ENCODE measurements at regions not wholly inside any gene's neighbourhood (a gene's known extent, or its start where the extent isn't known, plus 50 kb on each side); places are given as distances from the start of the nearest gene placed in this dataset.

GRCh38 chr15:79539401-79539800 lies 107.3 kb downstream of the MINAR1 start:
- Histone ChIP-seq H3K27ac (ENCODE audit: low read depth, low read length) (no peak overlapping the region), H3K36me3 (ENCODE audit: insufficient read depth, low read length) (no peaks in the 10 kb centered on the region), H3K27me3 (ENCODE audit: insufficient read depth, low read length) (no peaks in the 10 kb centered on the region), H3K4me3 (ENCODE audit: low read length) (no peak overlapping the region), H3K9ac (ENCODE audit: low read depth, low read length) (no peak overlapping the region), H3K4me1 (ENCODE audit: insufficient read depth, low read length) (no peaks in the 10 kb centered on the region), H3K9me3 (ENCODE audit: insufficient read depth, low read depth, low read length) (no peaks in the 10 kb centered on the region)
- 91% methylated on average over 3 of the region's 3 CpGs for WGBS

- Histone ChIP-seq H3K36me3 (ENCODE audit: insufficient read depth, low read length) (no peaks in the 10 kb centered on the region), H3K9ac (ENCODE audit: low read depth, low read length) (no peak overlapping the region), H3K27me3 (ENCODE audit: insufficient read depth, low read length) (no peaks in the 10 kb centered on the region), H3K9me3 (ENCODE audit: insufficient read depth, low read depth, low read length) (no peaks in the 10 kb centered on the region), H3K4me1 (ENCODE audit: insufficient read depth, low read length) (no peaks in the 10 kb centered on the region), H3K4me3 (ENCODE audit: low read length) (no peak overlapping the region), H3K27ac (ENCODE audit: low read depth, low read length) (no peak overlapping the region)
- 96% methylated on average over 2 of the region's 2 CpGs for WGBS
Measured at GRCh38 chr15:79540551-79540950, 108.4 kb downstream of the MINAR1 start.

GRCh38 chr15:79541196-79541595 lies 109.1 kb downstream of the MINAR1 start:
- Histone ChIP-seq H3K9me3 (ENCODE audit: insufficient read depth, low read depth, low read length) (no peaks in the 10 kb centered on the region), H3K27ac (ENCODE audit: low read depth, low read length) (no peak overlapping the region), H3K4me3 (ENCODE audit: low read length) (no peak overlapping the region), H3K27me3 (ENCODE audit: insufficient read depth, low read length) (no peaks in the 10 kb centered on the region), H3K36me3 (ENCODE audit: insufficient read depth, low read length) (no peaks in the 10 kb centered on the region), H3K9ac (ENCODE audit: low read depth, low read length) (no peak overlapping the region), H3K4me1 (ENCODE audit: insufficient read depth, low read length) (no peaks in the 10 kb centered on the region)
- 97% methylated on average over 3 of the region's 3 CpGs for WGBS

GRCh38 chr15:79543097-79543496 lies 111.0 kb downstream of the MINAR1 start:
- H3K4me1 ChIP-seq (ENCODE audit: insufficient read depth, low read length) = no peaks in the 10 kb centered on the region
- no peaks in the 10 kb centered on the region for H3K27me3 ChIP-seq (ENCODE audit: insufficient read depth, low read length)
- no peak overlapping the region for H3K4me3 ChIP-seq (ENCODE audit: low read length)
- H3K9me3 ChIP-seq (ENCODE audit: insufficient read depth, low read depth, low read length) = no peaks in the 10 kb centered on the region
- no peaks in the 10 kb centered on the region for H3K36me3 ChIP-seq (ENCODE audit: insufficient read depth, low read length)
- no peak overlapping the region for H3K9ac ChIP-seq (ENCODE audit: low read depth, low read length)
- no peak overlapping the region for H3K27ac ChIP-seq (ENCODE audit: low read depth, low read length)

- H3K27me3 ChIP-seq (ENCODE audit: insufficient read depth, low read length) = no peaks in the 10 kb centered on the region
- H3K27ac ChIP-seq (ENCODE audit: low read depth, low read length) = no peak overlapping the region
- no peak overlapping the region for H3K4me3 ChIP-seq (ENCODE audit: low read length)
- no peak overlapping the region for H3K9ac ChIP-seq (ENCODE audit: low read depth, low read length)
- no peaks in the 10 kb centered on the region for H3K4me1 ChIP-seq (ENCODE audit: insufficient read depth, low read length)
- no peaks in the 10 kb centered on the region for H3K36me3 ChIP-seq (ENCODE audit: insufficient read depth, low read length)
- 94% methylated on average over 2 of the region's 2 CpGs for WGBS
- H3K9me3 ChIP-seq (ENCODE audit: insufficient read depth, low read depth, low read length) = no peaks in the 10 kb centered on the region
Measured at GRCh38 chr15:79549196-79549595, 117.1 kb downstream of the MINAR1 start.

- Histone ChIP-seq H3K9ac (ENCODE audit: low read depth, low read length) (no peak overlapping the region), H3K4me1 (ENCODE audit: insufficient read depth, low read length) (no peaks in the 10 kb centered on the region), H3K4me3 (ENCODE audit: low read length) (no peak overlapping the region), H3K36me3 (ENCODE audit: insufficient read depth, low read length) (no peaks in the 10 kb centered on the region), H3K9me3 (ENCODE audit: insufficient read depth, low read depth, low read length) (no peaks in the 10 kb centered on the region), H3K27me3 (ENCODE audit: insufficient read depth, low read length) (no peaks in the 10 kb centered on the region), H3K27ac (ENCODE audit: low read depth, low read length) (no peak overlapping the region)
- WGBS = 94% methylated on average over 20 of the region's 24 CpGs
Measured at GRCh38 chr15:79560384-79560783, 128.2 kb downstream of the MINAR1 start.

GRCh38 chr15:79561982-79562381 lies 129.8 kb downstream of the MINAR1 start:
- no peak overlapping the region for H3K9ac ChIP-seq (ENCODE audit: low read depth, low read length)
- no peaks in the 10 kb centered on the region for H3K27me3 ChIP-seq (ENCODE audit: insufficient read depth, low read length)
- no peaks in the 10 kb centered on the region for H3K36me3 ChIP-seq (ENCODE audit: insufficient read depth, low read length)
- no peaks in the 10 kb centered on the region for H3K9me3 ChIP-seq (ENCODE audit: insufficient read depth, low read depth, low read length)
- no peaks in the 10 kb centered on the region for H3K4me1 ChIP-seq (ENCODE audit: insufficient read depth, low read length)
- no peak overlapping the region for H3K27ac ChIP-seq (ENCODE audit: low read depth, low read length)
- no peak overlapping the region for H3K4me3 ChIP-seq (ENCODE audit: low read length)
- 97% methylated on average over 4 of the region's 4 CpGs for WGBS

- Histone ChIP-seq H3K9me3 (ENCODE audit: insufficient read depth, low read depth, low read length) (no peaks in the 10 kb centered on the region), H3K36me3 (ENCODE audit: insufficient read depth, low read length) (no peaks in the 10 kb centered on the region), H3K27ac (ENCODE audit: low read depth, low read length) (no peak overlapping the region), H3K9ac (ENCODE audit: low read depth, low read length) (no peak overlapping the region), H3K4me3 (ENCODE audit: low read length) (no peak overlapping the region), H3K27me3 (ENCODE audit: insufficient read depth, low read length) (no peaks in the 10 kb centered on the region), H3K4me1 (ENCODE audit: insufficient read depth, low read length) (no peaks in the 10 kb centered on the region)
- 93% methylated on average over 14 of the region's 14 CpGs for WGBS
Measured at GRCh38 chr15:79562403-79562815, 130.3 kb downstream of the MINAR1 start.

GRCh38 chr15:79562899-79563298 lies 130.8 kb downstream of the MINAR1 start:
- no peaks in the 10 kb centered on the region for H3K36me3 ChIP-seq (ENCODE audit: insufficient read depth, low read length)
- H3K27ac ChIP-seq (ENCODE audit: low read depth, low read length) = no peak overlapping the region
- WGBS = 94% methylated on average over 10 of the region's 10 CpGs
- no peaks in the 10 kb centered on the region for H3K4me1 ChIP-seq (ENCODE audit: insufficient read depth, low read length)
- H3K27me3 ChIP-seq (ENCODE audit: insufficient read depth, low read length) = no peaks in the 10 kb centered on the region
- 0 out of 2 replicates have a peak, but pooled peaks cover 3% of the 10 kb centered on the region for H3K9me3 ChIP-seq (ENCODE audit: insufficient read depth, low read depth, low read length)
- H3K4me3 ChIP-seq (ENCODE audit: low read length) = no peak overlapping the region
- H3K9ac ChIP-seq (ENCODE audit: low read depth, low read length) = no peak overlapping the region

GRCh38 chr15:79570004-79570403 lies 137.9 kb downstream of the MINAR1 start:
- WGBS = 92% methylated on average over 2 of the region's 2 CpGs
- Histone ChIP-seq H3K9ac (ENCODE audit: low read depth, low read length) (no peak overlapping the region), H3K4me3 (ENCODE audit: low read length) (no peak overlapping the region), H3K9me3 (ENCODE audit: insufficient read depth, low read depth, low read length) (0 out of 2 replicates have a peak, but pooled peaks cover 5% of the 10 kb centered on the region), H3K36me3 (ENCODE audit: insufficient read depth, low read length) (no peaks in the 10 kb centered on the region), H3K4me1 (ENCODE audit: insufficient read depth, low read length) (no peaks in the 10 kb centered on the region), H3K27ac (ENCODE audit: low read depth, low read length) (no peak overlapping the region), H3K27me3 (ENCODE audit: insufficient read depth, low read length) (no peaks in the 10 kb centered on the region)

- no peaks in the 10 kb centered on the region for H3K27me3 ChIP-seq (ENCODE audit: insufficient read depth, low read length)
- H3K9me3 ChIP-seq (ENCODE audit: insufficient read depth, low read depth, low read length) = 0 out of 2 replicates have a peak, but pooled peaks cover 3% of the 10 kb centered on the region
- no peaks in the 10 kb centered on the region for H3K4me1 ChIP-seq (ENCODE audit: insufficient read depth, low read length)
- no peaks in the 10 kb centered on the region for H3K36me3 ChIP-seq (ENCODE audit: insufficient read depth, low read length)
- H3K4me3 ChIP-seq (ENCODE audit: low read length) = no peak overlapping the region
- no peak overlapping the region for H3K9ac ChIP-seq (ENCODE audit: low read depth, low read length)
- H3K27ac ChIP-seq (ENCODE audit: low read depth, low read length) = no peak overlapping the region
- 78% methylated on average over 6 of the region's 6 CpGs for WGBS
Measured at GRCh38 chr15:79572691-79573404, 140.7 kb downstream of the MINAR1 start.

Measured in HUES64 (cell line).